ENCODE measurements at regions not wholly inside any gene's neighbourhood (a gene's known extent, or its start where the extent isn't known, plus 50 kb on each side); places are given as distances from the start of the nearest gene placed in this dataset.
"Not testable (repeated sequence)": the region's sequence is repeated elsewhere in the genome, so short reads cannot be mapped to it uniquely, and the experiment has no call there.

DNA sequence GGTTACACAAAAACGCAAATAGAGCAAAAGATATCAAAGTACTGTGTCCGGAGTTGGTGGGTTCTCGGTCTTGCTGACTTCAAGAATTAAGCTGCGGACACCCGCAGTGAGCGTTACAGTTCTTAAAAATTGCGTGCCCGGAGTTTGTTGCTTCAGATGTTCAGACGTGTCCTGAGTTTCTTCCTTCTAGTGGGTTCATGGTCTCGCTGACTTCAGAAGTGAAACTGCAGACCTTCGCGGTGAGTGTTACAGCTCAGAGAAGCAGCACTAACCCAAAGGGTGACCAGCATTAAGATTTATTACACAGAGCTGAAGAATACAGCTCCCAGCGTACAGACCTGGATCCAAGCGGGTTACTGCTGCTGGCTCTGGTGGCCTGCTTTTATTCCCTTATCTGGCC is 125.7 kb upstream of the TWIST2 start:
- DNase-seq (ENCODE audit: low spot score), result no peak

DNA sequence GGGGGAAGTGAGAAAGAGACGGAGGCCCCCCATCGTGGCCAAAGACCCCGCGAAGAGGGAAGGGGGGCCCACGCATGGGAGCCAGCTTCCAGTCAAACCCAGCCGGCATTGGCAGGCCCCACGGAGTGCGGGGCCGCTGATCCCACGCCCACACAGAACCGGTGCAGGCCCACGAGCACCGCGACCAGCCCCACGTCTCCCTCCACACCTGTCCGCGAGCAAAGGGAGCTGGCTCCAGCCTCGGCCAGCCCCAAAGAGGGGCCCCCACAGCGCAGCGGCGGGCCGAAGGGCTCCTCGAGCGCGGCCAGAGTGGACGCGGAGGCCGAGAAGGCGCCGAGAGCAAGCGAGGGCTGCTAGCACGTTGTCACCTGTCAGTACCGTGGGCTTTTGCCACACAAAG is 125.0 kb upstream of the TWIST2 start:
- no peak for DNase-seq (ENCODE audit: low spot score)

- not testable (repeated sequence) for DNase-seq (ENCODE audit: low spot score)
Observed at GRCh38 chr2:238723740-238724320, 124.1 kb upstream of the TWIST2 start.

- no peak for DNase-seq (ENCODE audit: low spot score)
Observed at GRCh38 chr2:238724728-238725127, 123.2 kb upstream of the TWIST2 start.

- DNase-seq (ENCODE audit: low spot score), result no peak
Observed at GRCh38 chr2:238725298-238725697, 122.6 kb upstream of the TWIST2 start.

GRCh38 chr2:238726670-238727584 is 121.0 kb upstream of the TWIST2 start:
- no peak for DNase-seq (ENCODE audit: low spot score)

GRCh38 chr2:238727585-238728329 is 120.1 kb upstream of the TWIST2 start:
- DNase-seq (ENCODE audit: low spot score), result peak; percentile 42

DNA sequence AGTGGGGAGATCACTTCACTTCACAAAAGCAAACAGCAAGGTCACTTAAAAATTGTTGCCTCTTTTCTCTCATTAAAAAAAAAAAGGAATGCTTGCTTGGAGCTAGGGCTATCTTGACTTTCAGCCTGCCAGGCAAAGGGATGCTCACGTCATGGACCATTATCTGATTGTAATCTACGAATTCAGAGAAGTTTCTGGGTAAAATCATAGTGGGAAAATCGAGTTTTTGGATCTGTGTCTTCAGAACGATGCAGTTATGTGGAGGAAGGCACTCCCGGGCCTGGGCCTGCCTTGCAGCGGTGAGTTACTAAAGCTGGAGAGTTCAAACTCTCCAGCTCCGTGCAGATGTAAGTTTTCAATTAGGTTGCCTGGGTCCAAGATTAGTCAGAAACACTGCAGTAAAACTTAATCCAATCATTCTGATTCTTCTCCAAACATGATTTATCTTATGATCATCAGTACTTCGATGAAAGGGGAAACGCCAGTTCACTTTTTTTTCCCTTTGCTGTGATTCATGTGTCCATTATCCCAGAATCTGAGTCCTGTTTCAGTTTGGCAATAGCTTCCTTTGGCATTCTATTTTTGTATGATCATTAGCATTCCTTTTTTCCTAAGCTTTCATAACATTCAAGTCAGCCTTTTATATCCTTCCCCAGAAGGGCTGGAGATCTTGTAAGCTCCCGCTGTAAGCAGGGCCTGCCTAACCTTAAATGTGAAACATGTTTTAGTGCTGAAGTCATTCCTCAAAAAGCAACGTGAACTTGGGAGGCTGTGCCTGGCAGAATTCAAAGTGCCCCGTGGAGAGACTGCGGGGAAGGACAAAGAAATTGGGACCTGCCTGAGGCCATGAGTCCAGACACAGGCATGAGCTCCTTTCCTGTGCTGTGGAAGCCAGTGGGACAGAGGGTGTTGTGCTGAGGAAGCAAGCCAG is 119.3 kb upstream of the TWIST2 start:
- DNase-seq (ENCODE audit: low spot score), result peak; percentile 40

- no peak for DNase-seq (ENCODE audit: low spot score)
Observed at GRCh38 chr2:238729261-238729935, 118.5 kb upstream of the TWIST2 start.

GRCh38 chr2:238730001-238730669 is 117.8 kb upstream of the TWIST2 start:
- DNase-seq (ENCODE audit: low spot score), result no peak

DNA sequence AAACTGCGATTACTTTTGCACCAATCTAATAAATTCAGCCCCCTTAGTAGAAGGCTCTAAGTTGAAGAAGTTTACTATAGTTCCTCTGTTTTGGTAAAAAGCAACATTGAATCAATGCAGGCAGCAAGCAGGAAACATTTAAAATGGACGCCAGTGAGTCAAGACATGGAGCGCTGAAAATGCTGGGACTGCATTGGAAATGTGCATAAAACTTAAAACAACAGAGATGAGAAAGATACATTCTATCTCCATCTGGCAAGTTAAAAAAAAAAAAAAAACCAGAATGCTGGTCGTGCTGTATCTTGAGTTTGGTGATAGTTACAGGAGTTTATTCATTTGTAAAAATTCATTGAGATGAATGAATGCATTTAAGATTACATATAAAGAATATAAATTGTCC is 117.0 kb upstream of the TWIST2 start:
- no peak for DNase-seq (ENCODE audit: low spot score)

- no peak for DNase-seq (ENCODE audit: low spot score)
Observed at GRCh38 chr2:238731961-238732360, 115.9 kb upstream of the TWIST2 start.

DNA sequence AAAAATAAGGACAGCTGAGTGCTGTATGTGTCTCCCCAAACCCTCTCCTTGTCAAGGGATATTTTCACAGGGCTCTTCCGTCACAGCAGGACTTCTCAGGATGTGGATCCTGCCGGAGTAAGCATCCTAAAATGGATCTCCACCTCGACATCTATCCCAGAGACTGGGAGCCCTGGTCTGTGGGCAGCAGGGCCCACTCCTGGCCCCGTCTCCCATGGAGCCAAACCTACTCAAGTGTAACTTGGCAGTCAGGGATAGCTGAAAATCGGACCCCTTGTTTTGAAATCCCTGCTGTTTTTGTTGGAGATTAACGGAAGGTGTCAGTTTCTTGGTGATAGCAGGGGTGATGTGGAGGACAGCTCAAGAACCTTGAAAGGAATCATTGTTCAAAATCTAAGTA is 109.0 kb upstream of the TWIST2 start:
- DNase-seq (ENCODE audit: low spot score), result no peak

GRCh38 chr2:238739668-238740067 is 108.2 kb upstream of the TWIST2 start:
- DNase-seq (ENCODE audit: low spot score), result no peak

DNA sequence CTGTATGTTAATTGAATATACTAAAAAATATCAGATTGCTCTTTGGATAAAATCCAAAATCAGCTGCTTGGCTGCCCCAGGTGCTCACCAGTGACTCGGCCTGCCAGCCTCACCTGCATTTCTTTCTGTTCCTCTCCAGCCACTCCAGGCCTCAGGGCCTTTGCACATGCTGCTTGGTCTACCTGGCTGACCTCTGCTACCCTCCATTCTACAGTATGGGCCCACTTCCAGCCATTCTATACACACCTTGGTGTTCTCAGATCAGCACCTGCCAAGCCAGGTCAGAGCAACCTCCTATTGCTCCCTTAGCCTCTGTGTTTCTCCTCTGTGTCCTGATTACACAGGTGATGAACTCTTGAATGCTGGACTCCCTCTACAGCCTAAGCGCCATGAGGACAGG is 106.6 kb upstream of the TWIST2 start:
- DNase-seq (ENCODE audit: low spot score), result no peak

- no peak for DNase-seq (ENCODE audit: low spot score)
Observed at GRCh38 chr2:238742066-238742465, 105.8 kb upstream of the TWIST2 start.

GRCh38 chr2:238742664-238743063 is 105.2 kb upstream of the TWIST2 start:
- no peak for DNase-seq (ENCODE audit: low spot score)

GRCh38 chr2:238743243-238744065 is 104.4 kb upstream of the TWIST2 start:
- no peak for DNase-seq (ENCODE audit: low spot score)

DNA sequence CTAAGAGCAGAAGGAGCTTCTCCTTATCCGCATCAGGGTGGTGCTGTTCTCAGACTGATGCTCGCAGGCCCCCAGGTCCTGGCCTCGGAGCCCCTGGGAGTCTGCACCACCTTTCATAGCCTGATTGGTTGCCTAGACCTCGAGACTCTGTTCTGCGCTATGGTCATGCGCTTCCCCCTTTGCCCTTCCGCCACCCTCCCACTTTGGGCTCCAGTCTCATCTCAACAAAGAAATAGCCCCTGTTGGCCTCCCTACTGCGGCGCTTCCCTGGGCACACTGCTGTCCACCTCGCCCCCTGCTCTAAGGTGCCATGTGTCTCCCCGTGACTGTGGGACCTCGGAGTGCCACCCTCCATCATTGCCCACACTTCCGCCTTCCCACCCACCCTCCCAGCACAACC is 102.9 kb upstream of the TWIST2 start:
- no peak for DNase-seq (ENCODE audit: low spot score)

DNA sequence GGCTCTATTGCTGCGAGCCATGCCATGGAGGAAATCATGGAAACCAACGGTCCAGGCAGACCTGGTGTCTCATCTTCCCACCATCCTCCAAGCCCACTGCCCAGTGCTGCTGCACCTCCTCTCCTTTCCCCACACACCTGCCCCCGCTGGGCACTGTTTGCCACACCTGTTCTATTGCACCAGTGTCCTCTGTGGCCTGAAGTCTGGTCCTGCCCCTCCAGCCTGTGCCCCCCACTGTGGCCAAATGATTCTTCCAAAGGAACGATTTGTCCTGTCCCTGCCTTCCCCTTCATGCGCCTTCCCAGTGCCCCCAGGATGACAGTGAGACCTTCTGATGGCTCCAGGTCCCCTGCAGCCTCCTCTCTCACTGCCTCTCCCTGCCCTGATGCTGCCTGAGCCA is 101.9 kb upstream of the TWIST2 start:
- DNase-seq (ENCODE audit: low spot score), result no peak
